K562 (cell line): ENCODE measurements at regions not wholly inside any gene's neighbourhood (a gene's known extent, or its start where the extent isn't known, plus 50 kb on each side); places are given as distances from the start of the nearest gene placed in this dataset.

Experiments used
- ATAC-seq: fragments of 200-7000 bp; cut with Tn5 transposase; 3 replicates; pipeline ENCODE4 v1.9.1; 2020; ENCODE audit warnings: moderate library complexity
- BruUV-seq: library from RNA; stranded (reverse); fragments of 400-500 nt; replicated peaks from 2 replicates; lab custom pipeline; 2021; lab: Mats Ljungman, UMichigan
- CTCF ChIA-PET: fragments of 300-600 bp; formaldehyde crosslinking; extraction: SDS; loops from one replicate; lab custom pipeline; 2021; ENCODE audit warnings: low intra/inter-chr PET ratio; lab: Yijun Ruan, JAX
- POLR2A ChIA-PET: fragments of 300-600, 350-650 bp; sonication (Branson Sonifier 250); formaldehyde crosslinking; extraction: SDS; loops from one replicate; lab custom pipeline; 2021; ENCODE audit warnings: antibody characterized with exemption, inconsistent platforms; lab: Yijun Ruan, JAX
- DNase-seq, 4 experiments: peaks; one replicate each; pipeline versions ENCODE4 v3.0.0 to v3.0.0-alpha.2; 2011 to 2018; ENCODE audit warnings: low spot score in 3 of 4, mixed read lengths in 3 of 4; ENCODE audit errors: extremely low read depth in 1 of 4
- FAIRE-seq: peaks from 2 replicates; lab custom pipeline; 2011; peaks lifted over from hg19 to GRCh38; lab: Jason Lieb, UNC
- H2AFZ ChIP-seq: 2 replicates; pipeline ENCODE4 v1.6.0; 2011; ENCODE audit warnings: low read depth, low read length, control low read depth, inconsistent platforms
- H3K27ac ChIP-seq: fragments of 200-600 bp; 3 replicates; pipeline ENCODE4 v1.8.0; 2011; ENCODE audit warnings: low read depth, mild to moderate bottlenecking, control low read depth, inconsistent platforms, low read length, moderate library complexity, mixed read lengths; ENCODE audit errors: extremely low read depth
- H3K27me3 ChIP-seq, 2 experiments: fragments of 300-600 bp in 1 of 2; 2 replicates in 1 of 2; 3 replicates in 1 of 2; pipeline versions ENCODE4 v1.6.0 to v1.8.0; 2011; ENCODE audit warnings: inconsistent platforms in 2 of 2, low read length in 2 of 2, mild to moderate bottlenecking in 1 of 2, mixed read lengths in 1 of 2, moderate library complexity in 1 of 2; ENCODE audit not compliant: control insufficient read depth in 2 of 2, insufficient read depth in 2 of 2
- H3K36me3 ChIP-seq: fragments of 300-600 bp; 3 replicates; pipeline ENCODE4 v1.8.0; 2011; ENCODE audit warnings: mild to moderate bottlenecking, low read length, inconsistent platforms; ENCODE audit not compliant: control insufficient read depth, insufficient read depth
- H3K4me1 ChIP-seq, 2 experiments: fragments of 200-600 bp in 1 of 2; replicated peaks in 1 of 2; 2 replicates in 1 of 2; 3 replicates in 1 of 2; pipeline versions ENCODE4 v1.5.1 to v1.8.0; 2011; ENCODE audit warnings: inconsistent platforms in 2 of 2, low read length in 2 of 2, mild to moderate bottlenecking in 1 of 2, mixed read lengths in 1 of 2, moderate library complexity in 1 of 2; ENCODE audit not compliant: control insufficient read depth in 2 of 2, insufficient read depth in 2 of 2
- H3K4me2 ChIP-seq: 2 replicates; pipeline ENCODE4 v1.6.1; 2011; ENCODE audit warnings: low read length, control low read depth, inconsistent platforms, mixed read lengths; ENCODE audit not compliant: insufficient read depth
- H3K4me3 ChIP-seq: fragments of 200-600 bp; sonication (generic), shearing (Covaris generic); 2 replicates; pipeline ENCODE4 v1.5.1; 2016; ENCODE audit warnings: control low read depth, inconsistent platforms
- H3K79me2 ChIP-seq: fragments of 200-600 bp; 3 replicates; pipeline ENCODE4 v1.8.0; 2011; ENCODE audit warnings: low read length, inconsistent platforms; ENCODE audit not compliant: control insufficient read depth, insufficient read depth
- H3K9ac ChIP-seq, 2 experiments: 2 replicates each; pipeline versions ENCODE4 v1.6.0 to v1.6.1; 2011; ENCODE audit warnings: low read depth in 2 of 2, low read length in 2 of 2, control low read depth in 1 of 2, inconsistent platforms in 1 of 2, mild to moderate bottlenecking in 1 of 2, mixed read lengths in 1 of 2; ENCODE audit not compliant: insufficient read depth in 1 of 2
- H3K9me1 ChIP-seq: one replicate; pipeline ENCODE4 v1.6.0; 2011; ENCODE audit warnings: inconsistent platforms, mild to moderate bottlenecking, low read length, moderate library complexity; ENCODE audit not compliant: control insufficient read depth, insufficient read depth
- H3K9me3 ChIP-seq: replicated peaks from 2 replicates; pipeline ENCODE4 v1.5.1; 2011; ENCODE audit warnings: low read depth, low read length, inconsistent platforms; ENCODE audit not compliant: control insufficient read depth, insufficient read depth
- H4K20me1 ChIP-seq: replicated peaks from 2 replicates; pipeline ENCODE4 v1.6.1; 2011; ENCODE audit warnings: low read length, inconsistent platforms, mixed read lengths; ENCODE audit not compliant: control insufficient read depth, insufficient read depth
- C11orf30 ChIP-seq: fragments of 450-650 bp; IDR thresholded peaks from 2 replicates; pipeline ENCODE4 v1.6.1; 2016; ENCODE audit warnings: low read depth, mild to moderate bottlenecking
- DDX20 ChIP-seq: fragments of 450-650 bp; IDR thresholded peaks from 2 replicates; pipeline ENCODE4 v1.6.1; 2016; ENCODE audit warnings: missing genetic modification characterization, low read depth, mild to moderate bottlenecking, missing compliant biosample characterization, moderate library complexity
- MAFF ChIP-seq: IDR thresholded peaks from 2 replicates; pipeline ENCODE4 v1.6.1; 2012; ENCODE audit warnings: low read length, improper control_type of control experiment
- MAFG ChIP-seq: fragments of 450-650 bp; conservative IDR thresholded peaks from 2 replicates; pipeline ENCODE4 v1.6.1; 2016; ENCODE audit warnings: missing genetic modification characterization, missing compliant biosample characterization
- MAFK ChIP-seq: IDR thresholded peaks from 2 replicates; pipeline ENCODE4 v1.6.1; 2011; ENCODE audit warnings: low read length, improper control_type of control experiment
- MBD2 ChIP-seq: sonication (generic); IDR thresholded peaks from 2 replicates; pipeline ENCODE4 v1.6.1; 2016; ENCODE audit warnings: low read depth, borderline replicate concordance
- MCM7 ChIP-seq, 2 experiments: fragments of 450-650 bp; IDR thresholded peaks; 2 replicates each; pipeline ENCODE4 v1.6.1; 2016 to 2018
- NBN ChIP-seq: fragments of 450-650 bp; IDR thresholded peaks from 2 replicates; pipeline ENCODE4 v1.6.1; 2016; ENCODE audit warnings: low read depth, mild to moderate bottlenecking
- NCOA2 ChIP-seq, 2 experiments: fragments of 450-650 bp; IDR thresholded peaks; 2 replicates each; pipeline ENCODE4 v1.6.1; 2018; ENCODE audit warnings: mild to moderate bottlenecking in 2 of 2, moderate library complexity in 1 of 2; ENCODE audit not compliant: partially characterized antibody in 2 of 2
- NFE2L1 ChIP-seq: fragments of 450-650 bp; IDR thresholded peaks from 2 replicates; pipeline ENCODE4 v1.6.1; 2016; ENCODE audit warnings: missing genetic modification characterization, low read depth, mild to moderate bottlenecking, missing compliant biosample characterization, moderate library complexity, borderline replicate concordance
- PHTF2 ChIP-seq: fragments of 250-450 bp; sonication (Bioruptor Pico); IDR thresholded peaks from 2 replicates; pipeline ENCODE4 v1.5.0; 2021; ENCODE audit warnings: mild to moderate bottlenecking
- SMARCB1 ChIP-seq: IDR thresholded peaks from 2 replicates; pipeline ENCODE4 v1.6.1; 2011; ENCODE audit warnings: improper control_type of control experiment, low read depth; ENCODE audit not compliant: insufficient read length
- SOX6 ChIP-seq: fragments of 450-650 bp; IDR thresholded peaks from 2 replicates; pipeline ENCODE4 v1.6.1; 2014; ENCODE audit warnings: mild to moderate bottlenecking
- TGIF2 ChIP-seq: sonication (generic); formaldehyde crosslinking; IDR thresholded peaks from 2 replicates; pipeline ENCODE4 v1.8.1; 2022; ENCODE audit warnings: mild to moderate bottlenecking, missing genetic modification reagents, moderate library complexity
- ZNF316 ChIP-seq: fragments of 450-650 bp; IDR thresholded peaks from 2 replicates; pipeline ENCODE4 v1.6.1; 2016
- WGBS: fragments of 100-300 bp; shearing (Covaris generic); methylation state at CpG from one replicate; pipeline ENCODE4 v1.1.6; 2016; ENCODE audit warnings: low coverage, mixed read lengths; ENCODE audit not compliant: insufficient coverage; ENCODE audit errors: missing lambda C conversion rate; 5-methylcytosine and 5-hydroxymethylcytosine counted together
- in situ Hi-C: fragments of 300-500 bp; cut with MboI; formaldehyde crosslinking; loops from 4 replicates; pipeline ENCODE4 v1.15.0; 2018; ENCODE audit warnings: inconsistent platforms, mixed read lengths
- intact Hi-C: fragments of 100-400 bp; cut with micrococcal nuclease; formaldehyde crosslinking; loops from 2 replicates; pipeline ENCODE4 v1.14.2; 2022
- TF ChIP-seq, protein P1 (sequence below): fragments of 450-650 bp; formaldehyde crosslinking; IDR thresholded peaks from 2 replicates; pipeline ENCODE4 v1.4.0; 2022; ENCODE audit warnings: missing genetic modification characterization

DNA sequence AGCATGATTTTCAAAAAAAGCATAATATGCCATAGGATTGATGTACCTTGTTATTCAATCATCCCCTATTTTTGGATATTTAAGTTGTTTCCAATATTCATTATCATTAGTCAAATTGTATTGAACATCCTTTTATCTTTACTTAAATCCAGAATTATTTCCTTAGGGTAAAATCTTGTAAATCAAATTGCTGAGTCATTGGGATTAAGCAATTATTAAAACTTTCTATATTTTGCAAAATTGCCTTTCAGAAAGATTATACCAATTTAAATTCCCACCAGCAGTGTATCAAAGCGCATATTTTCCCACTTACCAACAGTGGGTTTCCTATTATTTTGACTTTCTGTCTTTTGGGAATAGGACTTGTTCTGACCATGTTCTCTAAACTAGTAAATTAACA, 159.3 kb downstream of the SS18 start:
- 3% methylated on average over 1 of the region's 1 CpG for WGBS
- Histone ChIP-seq H3K9ac (no peak overlapping the region), H3K27ac (no peak overlapping the region), H3K4me1 (no peaks in the 10 kb centered on the region), H3K27me3 (no peaks in the 10 kb centered on the region; a peak in 1 of 5 replicates), H3K9me3 (no peaks in the 10 kb centered on the region), H3K36me3 (no peaks in the 10 kb centered on the region), H4K20me1 (no peaks in the 10 kb centered on the region), H3K9me1 (no peaks in the 10 kb centered on the region), H3K79me2 (no peaks in the 10 kb centered on the region), H3K4me2 (no peak overlapping the region), H2AFZ (no peak overlapping the region), H3K4me3 (no peak overlapping the region)
- in situ Hi-C loops (no loop called here), intact Hi-C loops (loop anchor here (5.0 kb wide), 1 partner anchor 186 kb away; no protein-coding TSS in a partner anchor)
- ChIA-PET POLR2A (interaction anchor here (0.6 kb wide), 1 partner anchor 10 kb away, joined by 3 read pairs; no protein-coding TSS in a partner anchor), CTCF (no interaction called here)
- BruUV-seq: no TSS peak
- ATAC-seq (no peak), DNase-seq (no peak), FAIRE-seq (no peak)
- TF ChIP-seq TGIF2: no peak
- TF ChIP-seq MAFG (tag): peak; percentile 80
- no peak for TF ChIP-seq MBD2
- peak; percentile 71 for TF ChIP-seq MAFF
- TF ChIP-seq NFE2L1: peak; percentile 51; the same call in 1 of the 2 replicates
- no peak for TF ChIP-seq DDX20 (tag)
- no peak for TF ChIP-seq SMARCB1
- peak; percentile 83 for TF ChIP-seq ZNF316
- TF ChIP-seq NCOA2 (IDR thresholded peaks at IDR 0.05; ENCODE audit: partially characterized antibody in 2 of 2): no peak
- TF ChIP-seq, protein P1, sequence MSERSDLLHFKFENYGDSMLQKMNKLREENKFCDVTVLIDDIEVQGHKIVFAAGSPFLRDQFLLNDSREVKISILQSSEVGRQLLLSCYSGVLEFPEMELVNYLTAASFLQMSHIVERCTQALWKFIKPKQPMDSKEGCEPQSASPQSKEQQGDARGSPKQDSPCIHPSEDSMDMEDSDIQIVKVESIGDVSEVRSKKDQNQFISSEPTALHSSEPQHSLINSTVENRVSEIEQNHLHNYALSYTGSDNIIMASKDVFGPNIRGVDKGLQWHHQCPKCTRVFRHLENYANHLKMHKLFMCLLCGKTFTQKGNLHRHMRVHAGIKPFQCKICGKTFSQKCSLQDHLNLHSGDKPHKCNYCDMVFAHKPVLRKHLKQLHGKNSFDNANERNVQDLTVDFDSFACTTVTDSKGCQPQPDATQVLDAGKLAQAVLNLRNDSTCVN: no peak
- TF ChIP-seq C11orf30: peak; percentile 53
- TF ChIP-seq SOX6: no peak
- peak; percentile 48; the same call in 1 of the 2 replicates for TF ChIP-seq MAFK
- no peak for TF ChIP-seq PHTF2 (CRISPR knock-in tag)
- TF ChIP-seq NBN: no peak
- TF ChIP-seq MCM7 (IDR thresholded peaks at IDR 0.05): no peak
